SH-SY5Y (cell line): ENCODE measurements at regions not wholly inside any gene's neighbourhood (a gene's known extent, or its start where the extent isn't known, plus 50 kb on each side); places are given as distances from the start of the nearest gene placed in this dataset.

ENCODE experiments used
- GATA2 ChIP-seq: IDR thresholded peaks from 2 replicates; pipeline ENCODE4 v1.6.1; 2011; ENCODE audit warnings: mild to moderate bottlenecking, low read depth, low read length
- GATA3 ChIP-seq: IDR thresholded peaks from 2 replicates; pipeline ENCODE4 v1.6.1; 2011; ENCODE audit warnings: low read depth, mild to moderate bottlenecking, low read length, moderate library complexity

- TF ChIP-seq GATA2 (no peak), GATA3 (no peak)
These were observed 601.1 kb upstream of the NRXN1 start for GRCh38 chr2:51633073-51633472.
